SJSA1 (cell line): ENCODE measurements at regions not wholly inside any gene's neighbourhood (a gene's known extent, or its start where the extent isn't known, plus 50 kb on each side); places are given as distances from the start of the nearest gene placed in this dataset.
"Not testable (repeated sequence)": the region's sequence is repeated elsewhere in the genome, so short reads cannot be mapped to it uniquely, and the experiment has no call there.

Source experiments
- DNase-seq, 2 experiments: peaks; one replicate each; pipeline ENCODE4 v3.0.0-alpha.2; 2015 to 2020; ENCODE audit warnings: low spot score in 2 of 2, low read depth in 1 of 2
- H3K27ac ChIP-seq: fragments of 250-450 bp; sonication (Bioruptor Pico); 2 replicates; pipeline ENCODE4 v1.5.1; 2020; ENCODE audit warnings: mild to moderate bottlenecking, moderate library complexity
- H3K27me3 ChIP-seq: fragments of 250-450 bp; sonication (Bioruptor Pico); replicated peaks from 2 replicates; pipeline ENCODE4 v1.5.1; 2020; ENCODE audit warnings: mild to moderate bottlenecking, moderate library complexity
- H3K36me3 ChIP-seq: fragments of 250-450 bp; sonication (Bioruptor Pico); 2 replicates; pipeline ENCODE4 v1.5.1; 2020; ENCODE audit warnings: mild to moderate bottlenecking
- H3K4me1 ChIP-seq: fragments of 250-450 bp; sonication (Bioruptor Pico); replicated peaks from 2 replicates; pipeline ENCODE4 v1.6.1; 2021; ENCODE audit warnings: mild to moderate bottlenecking
- H3K4me3 ChIP-seq: fragments of 250-450 bp; sonication (Bioruptor Pico); 2 replicates; pipeline ENCODE4 v1.5.1; 2020; ENCODE audit warnings: mild to moderate bottlenecking
- H3K9me3 ChIP-seq: fragments of 250-450 bp; sonication (Bioruptor Pico); replicated peaks from 2 replicates; pipeline ENCODE4 v1.5.1; 2020; ENCODE audit warnings: mild to moderate bottlenecking

DNA sequence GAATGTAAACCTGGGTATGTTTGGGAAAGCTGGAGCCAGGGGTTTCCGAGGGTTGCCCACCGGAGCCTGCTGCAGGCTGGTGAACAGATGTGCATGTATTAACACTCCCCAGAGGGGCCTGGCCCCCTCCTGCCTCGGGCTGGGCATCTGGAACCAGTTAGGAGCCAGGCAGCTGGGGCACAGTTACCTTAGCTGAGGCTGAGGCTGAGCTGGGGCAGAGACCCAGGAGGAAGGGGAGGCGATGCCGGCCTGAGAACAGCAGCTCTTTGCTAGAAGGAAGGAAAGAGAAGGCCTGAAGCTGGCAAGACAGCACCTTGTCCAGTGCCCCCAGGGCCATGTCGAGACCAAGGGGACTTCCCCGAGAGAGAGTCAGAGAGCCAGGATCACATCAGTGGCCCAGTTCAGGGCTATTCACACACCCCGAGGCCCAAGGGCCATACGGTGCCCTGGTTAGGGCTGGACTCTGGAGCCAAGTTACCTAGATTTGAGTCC is 65.8 kb downstream of the RMI2 start:
- Histone ChIP-seq H3K27me3 (no peaks in the 10 kb centered on the region), H3K36me3 (no peaks in the 10 kb centered on the region), H3K27ac (no peak overlapping the region), H3K4me1 (peaks cover 16% of the 10 kb centered on the region), H3K4me3 (no peak overlapping the region), H3K9me3 (no peaks in the 10 kb centered on the region; the same call in 1 of the 2 replicates)
- DNase-seq = no peak

GRCh38 chr16:11412175-11412904 is 67.1 kb downstream of the RMI2 start:
- Histone ChIP-seq H3K4me3 (no peak overlapping the region), H3K36me3 (no peaks in the 10 kb centered on the region)

DNA sequence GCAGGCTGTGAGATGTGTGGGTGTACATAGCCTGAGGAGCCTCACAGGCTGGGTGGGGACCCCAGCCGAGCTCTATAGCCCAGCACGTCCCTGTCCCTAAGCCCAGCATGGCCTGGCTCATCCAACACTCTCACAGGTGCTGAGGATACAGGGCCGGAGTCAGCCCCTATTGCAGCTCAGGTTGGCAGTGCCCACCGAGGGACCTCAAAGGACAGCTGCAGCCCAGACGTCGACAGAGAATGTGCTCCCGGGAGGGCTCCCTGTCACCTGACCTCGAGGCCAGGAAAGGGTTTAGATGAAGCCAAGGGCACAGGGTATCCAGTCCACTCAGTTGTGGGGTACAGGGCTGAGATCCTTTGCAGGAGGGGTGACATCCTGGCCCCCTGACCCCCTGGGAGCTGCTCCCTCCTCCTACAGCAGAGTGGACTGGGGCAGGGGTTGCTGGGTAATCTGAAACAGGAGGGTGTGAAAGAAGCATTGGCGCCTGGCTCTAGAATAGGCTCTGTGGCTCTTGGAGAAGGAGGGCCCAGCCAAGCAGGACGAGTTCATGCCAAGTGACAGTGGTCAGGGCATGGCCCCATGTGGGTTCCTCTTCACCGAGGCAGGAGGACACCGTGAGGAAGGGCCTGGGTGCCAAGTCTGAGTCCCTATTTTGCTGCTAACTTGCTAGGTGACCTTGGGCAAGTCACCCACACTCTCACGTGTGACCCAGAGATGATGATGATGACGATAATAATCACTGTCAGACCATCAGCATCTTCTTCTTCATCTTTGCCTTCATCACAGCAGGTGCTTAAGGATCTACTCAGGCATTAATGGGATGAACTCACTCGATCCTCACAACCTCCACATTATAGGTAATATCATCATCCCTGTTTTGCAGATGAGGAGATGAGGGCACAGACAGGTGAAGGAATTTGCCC is 68.0 kb downstream of the RMI2 start:
- Histone ChIP-seq H3K4me3 (no peak overlapping the region), H3K4me1 (peaks cover 16% of the 10 kb centered on the region)

More at GRCh38 chr16:11412175-11412904, 67.1 kb downstream of the RMI2 start:
- Histone ChIP-seq H3K27ac (no peak overlapping the region), H3K27me3 (no peaks in the 10 kb centered on the region), H3K9me3 (no peaks in the 10 kb centered on the region), H3K4me1 (peaks cover 16% of the 10 kb centered on the region)
- DNase-seq = no peak

GRCh38 chr16:11413907-11414595 is 68.8 kb downstream of the RMI2 start:
- no peak for DNase-seq
- Histone ChIP-seq H3K9me3 (no peaks in the 10 kb centered on the region), H3K27ac (no peak overlapping the region), H3K4me1 (peaks cover 8% of the 10 kb centered on the region; the same call in 1 of the 2 replicates), H3K36me3 (no peaks in the 10 kb centered on the region), H3K4me3 (no peak overlapping the region), H3K27me3 (no peaks in the 10 kb centered on the region)

More for the DNA sequence above, 68.0 kb downstream of the RMI2 start:
- Histone ChIP-seq H3K9me3 (no peaks in the 10 kb centered on the region), H3K27me3 (no peaks in the 10 kb centered on the region), H3K36me3 (no peaks in the 10 kb centered on the region), H3K27ac (no peak overlapping the region)
- no peak for DNase-seq

DNA sequence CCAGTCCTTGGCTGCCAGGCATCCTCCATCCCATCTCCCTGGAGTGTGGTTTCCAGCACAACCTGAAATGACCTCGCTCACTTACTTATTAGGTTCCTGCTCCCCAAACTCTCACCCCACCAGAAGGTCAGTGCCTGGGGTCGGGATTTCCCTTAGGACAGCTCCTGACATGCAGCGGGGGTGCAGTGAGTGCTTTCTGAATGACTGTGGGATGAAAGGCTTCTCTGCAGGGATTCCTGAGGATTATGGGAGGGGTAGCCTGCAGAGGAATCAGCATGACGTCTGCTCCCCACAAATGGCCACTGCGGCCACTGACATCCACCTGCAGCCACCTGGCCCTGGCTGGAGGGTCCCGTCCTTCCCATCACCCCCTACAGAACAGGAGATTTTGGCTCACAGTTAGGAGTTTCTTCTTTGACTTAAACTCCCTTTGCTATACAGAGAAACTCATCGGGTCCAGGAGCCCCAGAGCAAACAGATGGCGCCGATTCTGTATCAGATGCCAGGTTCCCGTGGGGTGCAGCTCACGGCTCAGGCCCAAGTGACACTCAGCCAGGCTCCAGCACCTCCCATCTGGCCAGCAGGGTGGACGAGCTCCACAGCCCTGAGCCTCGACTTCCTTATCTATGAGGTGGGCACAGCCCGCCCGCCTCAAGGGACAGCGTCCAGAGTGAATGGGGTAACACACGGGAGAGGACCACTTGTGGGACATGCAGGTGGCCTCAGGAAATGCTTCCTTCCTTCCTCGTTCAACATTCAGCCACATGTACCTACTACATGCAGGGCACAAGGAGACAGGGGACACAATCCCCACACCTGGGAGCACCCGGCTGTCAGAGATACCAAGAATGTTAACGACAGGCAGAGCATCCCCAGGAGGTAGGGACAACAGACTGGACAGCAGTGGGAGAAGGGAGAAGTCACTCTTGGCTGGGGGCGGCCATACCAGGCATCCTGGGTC is 69.8 kb downstream of the RMI2 start:
- Histone ChIP-seq H3K27ac (no peak overlapping the region), H3K27me3 (no peaks in the 10 kb centered on the region), H3K9me3 (no peaks in the 10 kb centered on the region), H3K36me3 (no peaks in the 10 kb centered on the region), H3K4me3 (no peak overlapping the region), H3K4me1 (0 out of 2 replicates have a peak, but pooled peaks cover 5% of the 10 kb centered on the region)
- DNase-seq = no peak

DNA sequence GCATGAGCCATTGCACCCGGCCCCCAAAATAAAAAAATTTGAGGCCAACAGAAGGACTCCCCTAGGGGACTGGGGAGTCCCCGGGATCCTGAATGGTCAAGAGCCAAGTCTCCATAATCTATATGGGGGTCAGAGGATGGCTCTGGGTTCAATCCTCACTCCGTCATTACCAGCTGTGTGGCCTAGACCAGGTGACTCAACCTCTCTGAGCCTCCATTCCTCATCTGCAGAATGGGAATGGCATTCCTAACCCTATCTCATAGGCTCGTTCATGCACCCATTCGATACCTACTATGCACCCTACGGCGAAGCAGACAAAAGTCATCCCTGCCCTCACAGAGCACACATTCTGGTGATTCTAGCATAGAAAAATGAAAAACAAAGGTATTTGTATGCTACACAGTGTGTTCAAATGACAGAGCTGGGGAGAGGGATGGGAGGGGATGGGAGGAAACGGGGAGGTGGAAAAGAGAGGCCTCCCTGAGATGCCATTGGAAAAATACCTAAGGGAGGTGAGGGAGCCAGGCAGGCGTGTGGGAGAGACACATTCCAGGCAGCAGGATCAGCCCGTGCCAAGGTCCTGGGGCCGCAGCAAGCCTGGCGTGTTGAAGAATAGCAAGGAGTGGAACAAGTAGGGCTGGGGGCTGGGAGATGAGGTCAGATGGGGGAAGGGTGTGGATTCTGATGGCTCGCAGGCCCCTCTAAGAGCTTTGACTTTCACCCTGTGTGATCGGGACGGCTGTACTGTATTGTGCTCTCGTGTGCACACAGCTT is 71.2 kb downstream of the RMI2 start:
- no peak overlapping the region for H3K4me3 ChIP-seq
- H3K27me3 ChIP-seq = no peaks in the 10 kb centered on the region
- no peaks in the 10 kb centered on the region for H3K9me3 ChIP-seq
- no peak for DNase-seq
- no peaks in the 10 kb centered on the region for H3K36me3 ChIP-seq
- no peaks in the 10 kb centered on the region for H3K4me1 ChIP-seq
- H3K27ac ChIP-seq = no peak overlapping the region

DNA sequence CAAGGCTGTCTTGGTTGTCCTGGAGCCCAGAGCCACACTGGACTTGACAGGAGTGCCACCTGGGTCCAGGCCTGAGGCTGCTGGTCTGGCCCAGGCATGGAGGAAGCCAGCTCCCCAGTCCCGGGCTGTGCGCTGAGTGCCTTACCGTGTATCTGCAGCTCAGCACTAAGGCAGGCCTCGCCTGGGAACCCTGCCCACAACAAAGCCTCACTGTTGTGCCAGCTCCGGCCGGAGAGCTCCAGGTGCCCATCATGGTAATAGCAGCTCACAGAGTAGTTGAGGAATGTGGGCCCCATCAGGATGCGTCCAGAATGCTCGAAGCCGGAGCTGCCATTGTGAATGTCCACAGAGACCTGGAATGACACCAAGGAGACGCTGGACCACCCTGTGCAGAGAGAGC is 72.2 kb downstream of the RMI2 start:
- no peaks in the 10 kb centered on the region for H3K9me3 ChIP-seq
- no peaks in the 10 kb centered on the region for H3K27me3 ChIP-seq
- H3K27ac ChIP-seq = no peak overlapping the region
- no peaks in the 10 kb centered on the region for H3K36me3 ChIP-seq
- no peak for DNase-seq
- H3K4me3 ChIP-seq = no peak overlapping the region
- H3K4me1 ChIP-seq = no peaks in the 10 kb centered on the region

DNA sequence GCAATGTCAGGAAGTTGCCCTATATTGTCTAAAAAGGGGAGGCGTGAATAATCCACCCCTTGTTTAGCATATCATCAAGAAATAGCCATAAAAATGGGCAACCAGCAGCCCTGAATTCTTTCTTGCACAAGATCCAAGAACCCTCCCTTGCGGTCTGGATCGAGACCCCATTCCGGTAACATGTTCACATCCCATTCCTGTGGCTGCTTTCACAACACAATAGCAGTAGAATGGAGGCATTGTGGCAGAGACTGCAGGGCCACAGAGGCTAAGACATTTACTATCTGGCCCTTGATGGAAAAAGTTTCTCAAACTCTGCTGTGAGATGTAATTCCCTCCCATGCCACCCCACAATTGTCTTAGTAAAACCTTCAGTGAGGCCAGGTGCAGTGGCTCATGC is 73.2 kb downstream of the RMI2 start:
- no peak for DNase-seq
- H3K27ac ChIP-seq = no peak overlapping the region
- H3K36me3 ChIP-seq = no peaks in the 10 kb centered on the region
- H3K4me1 ChIP-seq = no peaks in the 10 kb centered on the region
- no peaks in the 10 kb centered on the region for H3K27me3 ChIP-seq
- no peaks in the 10 kb centered on the region for H3K9me3 ChIP-seq
- H3K4me3 ChIP-seq = no peak overlapping the region

DNA sequence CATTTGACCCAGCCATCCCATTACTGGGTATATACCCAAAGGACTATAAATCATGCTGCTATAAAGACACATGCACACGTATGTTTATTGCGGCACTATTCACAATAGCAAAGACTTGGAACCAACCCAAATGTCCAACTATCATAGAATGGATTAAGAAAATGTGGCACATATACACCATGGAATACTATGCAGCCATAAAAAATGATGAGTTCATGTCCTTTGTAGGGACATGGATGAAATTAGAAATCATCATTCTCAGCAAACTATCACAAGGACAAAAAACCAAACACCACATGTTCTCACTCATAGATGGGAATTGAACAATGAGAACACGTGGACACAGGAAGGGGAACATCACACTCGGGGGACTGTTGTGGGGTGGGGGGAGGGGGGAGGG is 74.8 kb downstream of the RMI2 start:
- not testable (repeated sequence) for H3K4me1 ChIP-seq, H3K4me3 ChIP-seq, H3K36me3 ChIP-seq, DNase-seq, H3K27ac ChIP-seq, H3K9me3 ChIP-seq, H3K27me3 ChIP-seq

GRCh38 chr16:11420895-11421294 is 75.6 kb downstream of the RMI2 start:
- H3K4me1 ChIP-seq = no peaks in the 10 kb centered on the region
- H3K4me3 ChIP-seq = no peak overlapping the region
- no peak for DNase-seq
- H3K27ac ChIP-seq = no peak overlapping the region
- no peaks in the 10 kb centered on the region for H3K9me3 ChIP-seq
- no peaks in the 10 kb centered on the region for H3K36me3 ChIP-seq
- no peaks in the 10 kb centered on the region for H3K27me3 ChIP-seq

GRCh38 chr16:11422381-11423314 is 77.4 kb downstream of the RMI2 start:
- no peak for DNase-seq
- Histone ChIP-seq H3K36me3 (no peaks in the 10 kb centered on the region), H3K4me3 (no peak overlapping the region), H3K4me1 (no peaks in the 10 kb centered on the region), H3K27me3 (no peaks in the 10 kb centered on the region), H3K9me3 (no peaks in the 10 kb centered on the region), H3K27ac (no peak overlapping the region)
